Caco-2 (cell line): ENCODE measurements at regions not wholly inside any gene's neighbourhood (a gene's known extent, or its start where the extent isn't known, plus 50 kb on each side); places are given as distances from the start of the nearest gene placed in this dataset.

Source experiments
- BruUV-seq: library from RNA; stranded (reverse); fragments of 400-500 nt; replicated peaks from 2 replicates; lab custom pipeline; 2021; lab: Mats Ljungman, UMichigan
- CTCF ChIA-PET: fragments of 300-600 bp; sonication (Branson Sonifier 250); formaldehyde crosslinking; loops from one replicate; lab custom pipeline; 2022; ENCODE audit warnings: antibody characterized with exemption; lab: Charles Lee
- POLR2A ChIA-PET: fragments of 300-600 bp; sonication (Branson Sonifier 250); formaldehyde crosslinking; loops from one replicate; lab custom pipeline; 2022; ENCODE audit warnings: antibody characterized with exemption; lab: Charles Lee
- DNase-seq, 2 experiments: peaks; one replicate each; pipeline versions ENCODE4 v3.0.0 to v3.0.0-alpha.2; 2020 to 2022
- H3K27me3 ChIP-seq: replicated peaks from 2 replicates; pipeline ENCODE4 v1.6.0; 2011; ENCODE audit warnings: low read length; ENCODE audit not compliant: control insufficient read depth, insufficient read depth
- H3K36me3 ChIP-seq: 2 replicates; pipeline ENCODE4 v1.5.1; 2011; ENCODE audit warnings: low read length; ENCODE audit not compliant: control insufficient read depth, insufficient read depth
- H3K4me1 ChIP-seq: fragments of 250-450 bp; sonication (Bioruptor Pico); 2 replicates; pipeline ENCODE4 v1.5.1; 2020; ENCODE audit warnings: mild to moderate bottlenecking
- H3K4me3 ChIP-seq: 2 replicates; pipeline ENCODE4 v1.5.1; 2011; ENCODE audit warnings: low read depth, mild to moderate bottlenecking, control low read depth, low read length
- H3K9me3 ChIP-seq: fragments of 250-450 bp; sonication (Bioruptor Pico); 2 replicates; pipeline ENCODE4 v1.5.1; 2020; ENCODE audit warnings: mild to moderate bottlenecking, moderate library complexity
- H3K27ac Mint-ChIP-seq: one replicate; pipeline ENCODE4 v1.8.0; 2022; ENCODE audit warnings: mixed read lengths; ENCODE audit not compliant: unreplicated experiment
- H3K27me3 Mint-ChIP-seq: one replicate; pipeline ENCODE4 v1.8.0; 2022; ENCODE audit warnings: mixed read lengths; ENCODE audit not compliant: insufficient read depth, unreplicated experiment
- H3K36me3 Mint-ChIP-seq: one replicate; pipeline ENCODE4 v1.8.0; 2022; ENCODE audit warnings: mild to moderate bottlenecking, mixed read lengths; ENCODE audit not compliant: insufficient read depth, unreplicated experiment
- H3K4me1 Mint-ChIP-seq: one replicate; pipeline ENCODE4 v1.8.0; 2022; ENCODE audit warnings: low read depth, mixed read lengths; ENCODE audit not compliant: unreplicated experiment
- H3K4me3 Mint-ChIP-seq: one replicate; pipeline ENCODE4 v1.8.0; 2022; ENCODE audit warnings: mild to moderate bottlenecking, moderate library complexity, mixed read lengths; ENCODE audit not compliant: unreplicated experiment
- H3K9me3 Mint-ChIP-seq: one replicate; pipeline ENCODE4 v1.8.0; 2022; ENCODE audit warnings: mixed read lengths; ENCODE audit not compliant: unreplicated experiment
- CTCF ChIP-seq, 2 experiments: fragments of 200-600 bp in 1 of 2; IDR thresholded peaks; 1 replicate in 1 of 2; 2 replicates in 1 of 2; pipeline versions ENCODE4 v1.5.1 to v1.8.0; 2011 to 2022; ENCODE audit warnings: antibody characterized with exemption in 1 of 2, control low read depth in 1 of 2, inconsistent platforms in 1 of 2, low read depth in 1 of 2, low read length in 1 of 2, mild to moderate bottlenecking in 1 of 2, moderate library complexity in 1 of 2; ENCODE audit not compliant: insufficient read depth in 1 of 2, severe bottlenecking in 1 of 2, unreplicated experiment in 1 of 2
- intact Hi-C: fragments of 100-400 bp; cut with micrococcal nuclease; formaldehyde crosslinking; loops from one replicate; pipeline ENCODE4 v1.10.0; 2022; ENCODE audit not compliant: unreplicated experiment

GRCh38 chr20:23223908-23224580 lies 126.5 kb upstream of the NXT1 start:
- DNase-seq: no peak
- CTCF ChIA-PET: no interaction called here
- H3K4me1 ChIP-seq: peaks cover 33% of the 10 kb centered on the region
- no peaks in the 10 kb centered on the region for H3K27me3 ChIP-seq
- Mint-ChIP-seq H3K9me3 (peaks cover 45% of the 10 kb centered on the region), H3K4me1 (peaks cover 15% of the 10 kb centered on the region), H3K36me3 (no peaks in the 10 kb centered on the region), H3K27ac (no peak overlapping the region), H3K27me3 (no peaks in the 10 kb centered on the region), H3K4me3 (no peak overlapping the region)
- peaks cover 15% of the 10 kb centered on the region; the same call in 1 of the 2 replicates for H3K9me3 ChIP-seq
- intact Hi-C loops: no loop called here
- H3K36me3 ChIP-seq: no peaks in the 10 kb centered on the region
- POLR2A ChIA-PET: no interaction called here
- no peak for TF ChIP-seq CTCF (IDR thresholded peaks at IDR 0.05; ENCODE audit: insufficient read depth in 1 of 2, low read depth in 1 of 2, low read length in 1 of 2, severe bottlenecking in 1 of 2, unreplicated experiment in 1 of 2)
- H3K4me3 ChIP-seq: no peak overlapping the region
- no TSS peak for BruUV-seq

GRCh38 chr20:23222531-23223200 lies 127.9 kb upstream of the NXT1 start:
- Histone ChIP-seq H3K4me3 (no peak overlapping the region), H3K27me3 (no peaks in the 10 kb centered on the region), H3K36me3 (no peaks in the 10 kb centered on the region), H3K9me3 (peaks cover 21% of the 10 kb centered on the region; the same call in 1 of the 2 replicates), H3K4me1 (peaks cover 19% of the 10 kb centered on the region)
- ChIA-PET POLR2A (no interaction called here), CTCF (interaction anchor here (0.8 kb wide), 1 partner anchor 118 kb away, joined by 3 read pairs; no protein-coding TSS in a partner anchor)
- no peak overlapping the region for H3K4me3 Mint-ChIP-seq
- TF ChIP-seq CTCF (IDR thresholded peaks at IDR 0.05; ENCODE audit: insufficient read depth in 1 of 2, low read depth in 1 of 2, low read length in 1 of 2, severe bottlenecking in 1 of 2, unreplicated experiment in 1 of 2): no peak
- no peak overlapping the region for H3K27ac Mint-ChIP-seq
- peaks cover 47% of the 10 kb centered on the region for H3K9me3 Mint-ChIP-seq
- intact Hi-C loops: no loop called here
- peaks cover 2% of the 10 kb centered on the region for H3K4me1 Mint-ChIP-seq
- H3K36me3 Mint-ChIP-seq: no peaks in the 10 kb centered on the region
- BruUV-seq: no TSS peak
- no peak for DNase-seq
- no peaks in the 10 kb centered on the region for H3K27me3 Mint-ChIP-seq

GRCh38 chr20:23217023-23217422 lies 130.9 kb upstream of the CD93 start:
- no peak for DNase-seq
- peaks cover 45% of the 10 kb centered on the region for H3K9me3 Mint-ChIP-seq
- Histone ChIP-seq H3K36me3 (no peaks in the 10 kb centered on the region), H3K27me3 (no peaks in the 10 kb centered on the region), H3K4me3 (no peak overlapping the region), H3K4me1 (peaks cover 10% of the 10 kb centered on the region), H3K9me3 (peaks cover 19% of the 10 kb centered on the region; the same call in 1 of the 2 replicates)
- no TSS peak for BruUV-seq
- no peak for TF ChIP-seq CTCF (IDR thresholded peaks at IDR 0.05; ENCODE audit: insufficient read depth in 1 of 2, low read depth in 1 of 2, low read length in 1 of 2, severe bottlenecking in 1 of 2, unreplicated experiment in 1 of 2)
- CTCF ChIA-PET: no interaction called here
- H3K36me3 Mint-ChIP-seq: peaks cover 12% of the 10 kb centered on the region
- POLR2A ChIA-PET: no interaction called here
- no peaks in the 10 kb centered on the region for H3K27me3 Mint-ChIP-seq
- intact Hi-C loops: no loop called here
- no peak overlapping the region for H3K4me3 Mint-ChIP-seq
- H3K4me1 Mint-ChIP-seq: peaks cover 12% of the 10 kb centered on the region
- H3K27ac Mint-ChIP-seq: no peak overlapping the region
